Neural cell (in vitro differentiated cells): ENCODE measurements at regions not wholly inside any gene's neighbourhood (a gene's known extent, or its start where the extent isn't known, plus 50 kb on each side); places are given as distances from the start of the nearest gene placed in this dataset.

ENCODE experiments used
- H2AFZ ChIP-seq: fragments of 200-600, 300-800 bp; sonication (generic), shearing (Covaris generic); 2 replicates; pipeline ENCODE4 v1.6.0; 2014; ENCODE audit warnings: low read depth, mild to moderate bottlenecking, antibody characterized with exemption, low read length, moderate library complexity
- H3F3A ChIP-seq: fragments of 200-600 bp; shearing (Covaris generic); 2 replicates; pipeline ENCODE4 v1.6.1; 2016; ENCODE audit warnings: mild to moderate bottlenecking, moderate library complexity, mixed read lengths, antibody characterized with exemption, low read length; ENCODE audit not compliant: insufficient read depth, poor library complexity, severe bottlenecking
- H3K27ac ChIP-seq: fragments of 200-600, 300-800 bp; sonication (generic), shearing (Covaris generic); 2 replicates; pipeline ENCODE4 v1.5.1; 2014; ENCODE audit warnings: mild to moderate bottlenecking, low read length, moderate library complexity
- H3K27me3 ChIP-seq: fragments of 300-800, 200-600 bp; sonication (generic), shearing (Covaris generic); 2 replicates; pipeline ENCODE4 v1.6.0; 2014; ENCODE audit warnings: mild to moderate bottlenecking, low read depth, low read length, moderate library complexity; ENCODE audit not compliant: insufficient read depth
- H3K36me3 ChIP-seq: fragments of 300-800, 200-600 bp; sonication (generic), shearing (Covaris generic); 2 replicates; pipeline ENCODE4 v1.5.1; 2014; ENCODE audit warnings: mild to moderate bottlenecking, antibody characterized with exemption, low read length, moderate library complexity; ENCODE audit not compliant: insufficient read depth
- H3K4me2 ChIP-seq: fragments of 300-800, 200-600 bp; sonication (generic), shearing (Covaris generic); 2 replicates; pipeline ENCODE4 v1.6.0; 2014; ENCODE audit warnings: mild to moderate bottlenecking, low read length
- H3K4me3 ChIP-seq: fragments of 300-800, 200-600 bp; sonication (generic), shearing (Covaris generic); 2 replicates; pipeline ENCODE4 v1.5.1; 2014; ENCODE audit warnings: mild to moderate bottlenecking, low read length, moderate library complexity
- H3K79me2 ChIP-seq: fragments of 200-600 bp; shearing (Covaris generic); replicated peaks from 2 replicates; pipeline ENCODE4 v1.6.0; 2014; ENCODE audit warnings: mild to moderate bottlenecking, low read length, moderate library complexity; ENCODE audit not compliant: insufficient read depth
- H3K9ac ChIP-seq: fragments of 300-800, 200-600 bp; sonication (generic), shearing (Covaris generic); 2 replicates; pipeline ENCODE4 v1.6.1; 2016; ENCODE audit warnings: mild to moderate bottlenecking, low read length, mixed read lengths
- H3K9me2 ChIP-seq: fragments of 200-600 bp; shearing (Covaris generic); 2 replicates; pipeline ENCODE4 v1.6.1; 2016; ENCODE audit warnings: mild to moderate bottlenecking, low read length, mixed read lengths; ENCODE audit not compliant: insufficient read depth
- H3K9me3 ChIP-seq: fragments of 200-600, 300-800 bp; sonication (generic), shearing (Covaris generic); 2 replicates; pipeline ENCODE4 v1.6.1; 2016; ENCODE audit warnings: mild to moderate bottlenecking, mixed run types, low read length, moderate library complexity, mixed read lengths
- H4K20me1 ChIP-seq: fragments of 200-600 bp; shearing (Covaris generic); 2 replicates; pipeline ENCODE4 v1.6.1; 2016; ENCODE audit warnings: mild to moderate bottlenecking, mixed run types; ENCODE audit not compliant: insufficient read depth
- CTCF ChIP-seq: fragments of 450-650 bp; IDR thresholded peaks from 2 replicates; pipeline ENCODE4 v1.5.1; 2014; ENCODE audit warnings: antibody characterized with exemption, mild to moderate bottlenecking, moderate library complexity; ENCODE audit not compliant: poor library complexity, severe bottlenecking
- EP300 ChIP-seq: fragments of 450-650 bp; conservative IDR thresholded peaks from 2 replicates; pipeline ENCODE4 v1.6.1; 2014; ENCODE audit warnings: antibody characterized with exemption, mild to moderate bottlenecking, moderate library complexity; ENCODE audit not compliant: poor library complexity, severe bottlenecking
- EZH2 ChIP-seq: fragments of 200-600, 300-800 bp; shearing (Covaris generic), sonication (generic); IDR thresholded peaks from 2 replicates; pipeline ENCODE4 v1.6.1; 2014; ENCODE audit warnings: antibody characterized with exemption, low read length, borderline replicate concordance, mild to moderate bottlenecking; ENCODE audit not compliant: insufficient read depth, poor library complexity, severe bottlenecking
- MXI1 ChIP-seq: fragments of 450-650 bp; conservative IDR thresholded peaks from 2 replicates; pipeline ENCODE4 v1.6.1; 2014; ENCODE audit warnings: antibody characterized with exemption, mild to moderate bottlenecking; ENCODE audit not compliant: poor library complexity, severe bottlenecking
- POLR2AphosphoS5 ChIP-seq: IDR thresholded peaks from 2 replicates; pipeline ENCODE4 v1.6.1; 2012
- RAD21 ChIP-seq: fragments of 450-650 bp; conservative IDR thresholded peaks from 2 replicates; pipeline ENCODE4 v1.6.1; 2014; ENCODE audit warnings: antibody characterized with exemption, mild to moderate bottlenecking, moderate library complexity
- REST ChIP-seq: IDR thresholded peaks from 2 replicates; pipeline ENCODE4 v1.6.1; 2012; ENCODE audit warnings: borderline replicate concordance
- SMC3 ChIP-seq: fragments of 450-650 bp; conservative IDR thresholded peaks from 2 replicates; pipeline ENCODE4 v1.6.1; 2014; ENCODE audit warnings: antibody characterized with exemption, mild to moderate bottlenecking, moderate library complexity; ENCODE audit not compliant: poor library complexity
- TAF1 ChIP-seq: IDR thresholded peaks from 2 replicates; pipeline ENCODE4 v1.6.1; 2012; ENCODE audit warnings: low read depth

- Histone ChIP-seq H3K9me3 (no peaks in the 10 kb centered on the region), H3K36me3 (no peaks in the 10 kb centered on the region), H4K20me1 (no peaks in the 10 kb centered on the region), H2AFZ (no peak overlapping the region), H3K4me3 (no peak overlapping the region), H3F3A (no peaks in the 10 kb centered on the region), H3K27ac (no peak overlapping the region), H3K4me2 (no peak overlapping the region), H3K9ac (no peak overlapping the region), H3K9me2 (no peaks in the 10 kb centered on the region), H3K27me3 (no peaks in the 10 kb centered on the region), H3K79me2 (no peaks in the 10 kb centered on the region)
- TF ChIP-seq POLR2AphosphoS5 (no peak), CTCF (no peak), MXI1 (no peak), SMC3 (no peak), REST (no peak), EZH2 (no peak), EP300 (no peak), TAF1 (no peak)
These were observed 664.4 kb upstream of the CBLB start for GRCh38 chr3:106533093-106533787.

- TF ChIP-seq MXI1, result no peak
- no peak for TF ChIP-seq REST
- TF ChIP-seq RAD21, result no peak
- TF ChIP-seq POLR2AphosphoS5, result no peak
- Histone ChIP-seq H3K27me3 (no peaks in the 10 kb centered on the region), H3K9ac (no peak overlapping the region), H4K20me1 (no peaks in the 10 kb centered on the region), H3K36me3 (no peaks in the 10 kb centered on the region), H3K9me3 (no peaks in the 10 kb centered on the region), H3K79me2 (no peaks in the 10 kb centered on the region), H3K4me3 (no peak overlapping the region), H3K9me2 (no peaks in the 10 kb centered on the region), H2AFZ (no peak overlapping the region), H3F3A (no peaks in the 10 kb centered on the region), H3K4me2 (no peak overlapping the region), H3K27ac (no peak overlapping the region)
These were observed 665.0 kb upstream of the CBLB start for GRCh38 chr3:106533788-106534160.
